ENCODE measurements at regions not wholly inside any gene's neighbourhood (a gene's known extent, or its start where the extent isn't known, plus 50 kb on each side); places are given as distances from the start of the nearest gene placed in this dataset.

DNA sequence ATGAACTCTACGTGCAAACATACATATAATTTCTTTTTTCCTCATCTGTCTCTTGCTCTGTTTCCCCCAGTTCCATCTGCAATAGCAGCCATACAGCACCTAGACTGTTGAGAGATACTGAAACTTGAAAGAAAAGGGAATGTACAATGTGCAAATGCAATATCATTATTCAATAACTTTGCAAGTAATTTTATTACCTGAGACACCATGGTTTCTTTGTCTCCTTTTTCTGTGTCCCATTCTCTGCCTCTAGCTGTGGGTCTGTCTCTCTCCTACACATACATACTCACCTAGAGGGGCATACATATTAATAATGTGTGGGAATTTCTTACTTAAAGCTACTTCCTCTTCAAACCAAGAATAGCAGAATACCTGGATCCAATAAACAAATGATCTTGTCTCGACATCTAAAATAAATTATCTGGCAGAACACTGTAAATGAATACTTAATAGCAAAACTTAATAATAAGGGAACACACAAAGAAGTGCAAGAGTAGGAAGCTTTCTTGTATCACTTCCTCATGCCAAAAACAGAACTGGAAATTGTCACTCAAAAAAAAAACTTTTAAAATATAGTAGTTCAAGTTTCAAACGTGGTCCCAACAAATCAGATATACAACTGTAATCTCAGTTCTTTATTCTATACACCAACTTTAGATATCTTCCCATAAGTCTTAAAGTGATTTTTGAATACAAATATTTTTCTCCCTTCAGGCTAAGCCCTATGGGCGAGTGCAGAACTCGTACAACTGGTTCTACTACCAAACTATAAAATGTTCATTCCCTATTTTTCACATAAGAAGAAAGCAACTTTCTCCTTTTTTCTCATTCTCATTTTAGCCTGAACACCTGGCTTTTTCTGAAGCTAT is 194.6 kb downstream of the NRIP1 start:
- DNase-seq, result no peak

DNA sequence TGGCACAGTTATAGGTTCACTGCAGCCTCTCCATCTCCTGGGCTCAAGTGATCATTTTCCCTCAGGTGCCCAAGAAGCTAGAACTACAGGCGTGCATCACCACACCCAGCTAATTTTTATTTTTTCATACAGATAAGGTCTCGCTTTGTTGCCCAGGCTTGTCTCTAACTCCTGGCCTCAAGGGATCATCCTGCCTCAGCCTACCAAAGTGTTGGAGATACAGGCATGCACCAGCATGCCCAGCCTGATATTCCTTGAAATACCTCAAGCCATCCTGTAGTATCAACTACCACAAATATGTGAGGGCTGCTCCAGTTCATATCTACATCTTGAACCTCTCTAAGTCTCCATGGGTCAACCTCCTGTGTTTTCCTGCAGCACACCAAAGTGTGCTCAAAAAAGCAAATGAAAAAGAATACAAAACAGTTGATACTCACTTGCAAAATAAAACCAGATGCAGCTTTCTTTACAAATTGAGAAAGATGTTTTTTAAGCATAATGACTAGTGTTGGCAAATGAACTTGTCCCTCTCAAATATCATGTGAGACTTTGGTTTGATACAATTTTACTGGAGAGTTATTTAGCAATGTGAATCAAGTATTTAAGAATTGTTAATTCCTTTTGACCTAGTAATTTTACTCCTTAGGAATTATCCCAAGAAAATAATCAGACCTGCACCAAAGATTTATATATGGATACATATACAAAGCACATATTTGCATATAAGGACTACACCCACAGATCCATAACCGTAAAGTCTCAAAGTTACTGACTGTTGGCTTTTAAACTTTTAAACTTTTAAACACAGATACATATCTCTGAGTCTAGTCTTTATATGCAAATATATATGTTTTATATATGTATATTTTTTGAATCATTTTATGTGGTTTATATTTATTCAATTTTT is 197.7 kb downstream of the NRIP1 start:
- no peak for DNase-seq

GRCh38 chr21:14864211-14865021 is 200.4 kb downstream of the NRIP1 start:
- DNase-seq, result peak; percentile 37

- no peak for DNase-seq
These were observed 201.0 kb downstream of the NRIP1 start for GRCh38 chr21:14863745-14864210.

DNA sequence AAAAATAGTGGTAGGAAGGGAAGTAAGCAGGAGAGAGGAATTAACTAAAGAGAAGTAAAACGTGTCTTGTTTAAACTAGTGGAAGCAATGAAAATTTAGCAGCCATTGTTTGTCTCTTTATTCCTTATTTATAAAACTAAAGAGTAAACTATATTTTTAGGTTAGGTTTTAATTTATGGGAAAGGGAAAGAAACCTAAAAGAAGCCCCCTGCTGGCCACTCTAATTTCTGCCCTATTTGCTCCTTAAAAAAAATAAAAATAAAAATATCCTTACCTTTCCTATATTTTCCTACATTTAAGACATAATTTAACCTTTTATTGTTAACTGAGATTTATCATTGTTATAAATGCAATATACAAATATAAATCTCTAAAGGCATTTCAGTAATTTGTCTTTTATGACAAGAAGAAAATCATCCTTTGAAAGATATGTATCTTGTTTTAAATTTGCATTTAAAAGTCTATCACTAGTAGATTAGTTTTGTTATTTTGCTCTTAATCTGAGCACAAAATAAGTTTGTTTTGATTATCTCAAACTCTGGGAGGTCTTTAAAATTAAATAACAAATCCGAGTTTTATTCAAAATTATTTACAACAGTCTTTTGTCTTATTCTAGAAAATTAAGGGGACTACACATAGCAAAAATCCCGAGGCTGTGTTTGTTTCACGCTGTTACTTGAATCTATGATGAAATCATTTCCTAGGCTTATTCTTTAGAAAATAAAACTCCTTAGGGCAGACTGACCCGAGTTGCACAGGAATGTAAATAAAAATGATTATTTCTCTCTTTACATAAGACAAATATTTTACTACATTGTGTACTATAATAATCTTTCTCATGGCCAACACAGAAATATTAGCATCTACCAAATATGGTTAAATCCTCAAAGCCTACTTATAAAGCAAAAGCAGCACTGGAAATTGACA is 201.7 kb downstream of the NRIP1 start:
- no peak for DNase-seq

- no peak for DNase-seq
These were observed 206.5 kb downstream of the NRIP1 start for GRCh38 chr21:14858311-14858710.

DNA sequence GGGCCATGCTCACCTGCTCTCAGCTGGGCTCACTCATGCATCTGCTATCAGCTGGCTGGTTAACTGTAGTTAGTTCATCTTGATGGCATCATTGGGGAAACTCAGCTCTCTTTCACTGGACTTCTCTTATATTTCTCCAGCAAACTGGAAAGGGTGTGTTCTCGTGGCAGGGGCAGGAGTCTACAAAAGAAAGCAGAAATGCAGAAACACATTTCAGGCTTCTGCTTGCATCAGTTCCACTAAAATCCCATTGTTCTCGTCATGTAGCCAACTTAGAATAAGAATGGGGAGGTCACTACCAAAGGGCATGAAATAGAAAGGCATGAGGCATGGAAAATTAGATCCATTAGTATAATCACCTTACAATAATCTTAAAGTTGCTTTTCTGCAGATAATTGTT is 207.3 kb downstream of the NRIP1 start:
- no peak for DNase-seq

- no peak for DNase-seq
These were observed 214.4 kb downstream of the NRIP1 start for GRCh38 chr21:14850394-14850793.

DNA sequence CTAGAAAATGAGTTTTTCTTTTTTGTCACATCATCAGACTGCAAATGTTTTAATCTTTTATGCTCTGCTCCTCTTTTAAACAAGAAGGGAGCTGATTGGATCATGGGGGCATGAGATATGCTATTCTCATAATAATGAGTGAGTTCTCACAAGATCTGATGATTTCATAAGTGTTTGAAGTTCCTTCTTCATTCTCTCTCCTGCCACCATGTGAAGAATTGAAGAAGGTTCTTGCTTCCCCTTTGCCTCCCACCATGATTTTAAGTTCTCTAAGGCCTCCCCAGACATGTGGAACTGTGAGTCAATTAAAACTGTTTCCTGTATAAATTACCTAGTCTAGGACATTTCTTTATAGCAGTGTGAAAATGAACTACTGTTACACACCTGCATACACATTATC is 218.2 kb downstream of the NRIP1 start:
- DNase-seq, result no peak

- DNase-seq, result no peak
These were observed 220.8 kb downstream of the NRIP1 start for GRCh38 chr21:14844001-14844400.

GRCh38 chr21:14842601-14843000 is 222.2 kb downstream of the NRIP1 start:
- no peak for DNase-seq

DNA sequence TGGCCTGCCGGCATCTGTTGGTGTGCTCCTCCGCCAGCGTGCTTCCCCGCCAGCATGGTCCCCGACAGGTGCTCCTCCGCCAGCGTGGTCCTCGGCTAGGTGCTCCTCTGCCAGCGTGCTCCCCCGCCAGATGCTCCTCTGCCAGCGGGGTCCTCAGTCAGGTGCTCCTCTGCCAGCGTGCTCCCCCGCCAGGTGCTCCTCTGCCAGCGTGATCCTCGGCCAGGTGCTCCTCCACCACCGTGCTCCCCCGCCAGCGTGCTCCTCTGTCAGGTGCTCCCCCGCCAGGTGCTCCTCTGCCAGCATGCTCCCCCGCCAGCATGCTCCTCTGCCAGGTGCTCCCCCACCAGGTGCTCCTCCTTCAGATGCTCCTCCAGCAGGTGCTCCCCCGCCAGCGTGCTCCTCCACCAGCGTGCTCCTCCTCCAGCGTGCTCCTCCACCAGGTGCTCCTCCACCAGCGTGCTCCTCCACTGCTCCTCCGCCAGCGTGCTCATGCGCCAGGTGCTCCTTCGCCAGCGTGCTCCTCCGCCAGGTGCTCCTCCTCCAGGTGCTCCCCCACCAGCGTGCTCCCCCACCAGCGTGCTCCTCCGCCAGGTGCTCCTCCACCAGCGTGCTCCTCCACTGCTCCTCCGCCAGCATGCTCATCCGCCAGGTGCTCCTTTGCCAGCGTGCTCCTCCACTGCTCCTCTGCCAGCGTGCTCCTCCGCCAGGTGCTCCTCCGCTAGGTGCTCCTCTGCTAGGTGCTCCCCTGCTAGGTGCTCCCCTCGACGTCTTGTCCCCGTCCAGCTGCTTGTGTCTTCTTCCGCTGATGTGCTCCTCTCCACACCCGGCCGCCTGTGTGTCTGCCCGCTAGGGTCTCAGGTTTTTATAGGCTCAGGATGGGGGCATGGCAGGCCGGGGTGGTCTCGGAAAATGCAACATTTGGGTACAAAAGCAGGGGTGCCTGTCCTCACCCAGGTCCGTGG is 223.0 kb downstream of the NRIP1 start:
- DNase-seq, result no peak

DNA sequence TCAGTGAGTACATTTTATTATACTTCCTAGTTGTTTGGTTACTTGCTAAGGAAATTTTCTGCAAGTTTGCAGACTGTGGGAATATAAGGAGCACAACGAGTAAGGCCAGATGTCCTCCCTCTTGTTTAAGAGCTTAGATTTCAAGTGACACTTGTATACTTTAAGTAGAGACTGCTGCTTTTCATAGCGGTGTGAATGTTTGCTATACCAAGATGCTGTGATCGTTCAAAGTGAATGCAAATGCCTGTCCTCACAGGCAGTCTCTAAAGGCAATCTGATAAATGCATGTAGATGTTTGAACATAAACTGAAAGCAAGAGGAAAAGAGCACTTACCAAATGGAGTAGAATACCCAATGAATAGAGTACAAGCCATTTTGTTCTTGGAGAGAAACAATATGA is 226.4 kb downstream of the NRIP1 start:
- DNase-seq, result no peak

GRCh38 chr21:14836950-14837349 is 227.8 kb downstream of the NRIP1 start:
- no peak for DNase-seq

DNA sequence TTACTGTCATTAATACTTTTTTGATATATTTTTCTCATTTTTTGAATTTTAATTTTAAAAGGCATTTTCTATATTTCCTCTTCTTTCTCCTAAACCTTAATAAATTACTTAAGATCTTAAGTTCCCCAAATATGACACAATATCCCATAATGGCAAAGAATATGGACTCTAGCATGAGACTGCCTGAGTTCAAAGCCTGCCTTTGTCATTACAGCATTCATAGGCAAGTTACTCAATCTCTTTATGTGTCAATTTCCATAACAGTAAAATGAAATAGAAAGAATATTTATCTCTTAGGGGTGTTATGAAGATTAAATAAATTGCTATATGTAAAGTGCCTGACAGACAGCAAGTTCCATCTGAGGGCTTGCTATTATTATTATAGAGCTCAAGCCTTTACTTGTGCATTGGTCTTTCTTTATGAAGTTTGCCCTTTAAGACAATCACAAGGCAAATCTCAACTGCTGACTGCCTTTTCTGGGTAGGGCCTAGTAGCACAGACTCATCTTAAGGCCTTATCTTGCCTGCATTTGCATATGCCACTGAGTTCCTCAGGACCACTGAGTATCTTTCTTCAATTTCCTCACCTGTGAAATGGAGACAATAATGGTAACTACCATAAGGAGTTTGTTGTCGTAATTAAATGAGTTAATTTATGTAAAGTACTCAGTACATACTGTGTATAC is 231.0 kb downstream of the NRIP1 start:
- DNase-seq, result no peak

- no peak for DNase-seq
These were observed 231.6 kb downstream of the NRIP1 start for GRCh38 chr21:14833241-14833640.

GRCh38 chr21:14830307-14830706 is 234.5 kb downstream of the NRIP1 start:
- no peak for DNase-seq

DNA sequence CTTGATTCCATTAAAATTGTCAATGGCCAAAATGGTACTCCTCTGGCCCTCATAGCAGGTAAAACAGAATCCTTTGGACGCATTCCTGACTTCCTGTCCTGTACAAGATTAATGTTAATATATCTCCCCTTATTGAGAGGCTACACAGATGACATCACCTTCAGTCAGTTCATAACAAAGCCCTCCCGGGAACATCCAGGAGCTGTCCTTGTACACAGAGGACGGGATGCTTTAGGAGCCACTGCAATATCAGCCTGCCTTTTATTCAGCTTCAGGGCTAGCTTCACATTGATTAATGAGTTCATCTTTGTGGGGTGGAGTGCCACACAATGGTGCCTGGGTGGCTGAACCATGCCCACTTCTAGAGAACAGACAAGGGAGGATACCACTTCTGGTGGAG is 235.1 kb downstream of the NRIP1 start:
- no peak for DNase-seq

GRCh38 chr21:14827468-14827867 is 237.3 kb downstream of the NRIP1 start:
- DNase-seq, result no peak

- DNase-seq, result no peak
These were observed 238.2 kb downstream of the NRIP1 start for GRCh38 chr21:14826630-14827029.
